Esophagus squamous epithelium (tissue), 5 donors: ENCODE measurements at regions not wholly inside any gene's neighbourhood (a gene's known extent, or its start where the extent isn't known, plus 50 kb on each side); places are given as distances from the start of the nearest gene placed in this dataset.

Experiments used
- DNase-seq: peaks from one replicate; lab custom pipeline; 2025; lab: John Stamatoyannopoulos, UW
- H3K27ac ChIP-seq, 4 donors: fragments of 200-600 bp; sonication (generic); one replicate each; pipeline ENCODE4 v1.5.1; 2016 to 2019; ENCODE audit warnings: mild to moderate bottlenecking in 1 of 4
- H3K27me3 ChIP-seq, 4 donors: fragments of 200-600 bp; sonication (generic); 1 replicate in 3 of 4; 2 replicates in 1 of 4; pipeline versions ENCODE4 v1.5.1 to v1.6.0; 2017 to 2021; ENCODE audit warnings: antibody characterized with exemption in 1 of 4
- H3K36me3 ChIP-seq, 3 donors: fragments of 200-600 bp; sonication (generic); one replicate each; pipeline ENCODE4 v1.5.1; 2016 to 2019
- H3K4me1 ChIP-seq, 3 donors: fragments of 200-600 bp; sonication (generic); one replicate each; pipeline ENCODE4 v1.5.1; 2017 to 2019
- H3K4me3 ChIP-seq, 4 donors: fragments of 200-600 bp; sonication (generic); 1 replicate in 3 of 4; 2 replicates in 1 of 4; pipeline ENCODE4 v1.5.1; 2016 to 2019; ENCODE audit warnings: mild to moderate bottlenecking in 2 of 4, moderate library complexity in 1 of 4
- H3K9me3 ChIP-seq, 3 donors: fragments of 200-600 bp; sonication (generic); one replicate each; pipeline ENCODE4 v1.5.1; 2016 to 2019
- CTCF ChIP-seq, 6 experiments: fragments of 450-650 bp in 4 of 6; fragments of 200-600 bp in 2 of 6; sonication (generic) in 2 of 6; IDR thresholded peaks; one replicate each; pipeline ENCODE4 v1.5.1; 2016 to 2019; ENCODE audit warnings: antibody characterized with exemption in 6 of 6, mild to moderate bottlenecking in 4 of 6, moderate library complexity in 4 of 6
- POLR2A ChIP-seq, 4 donors: fragments of 450-650 bp; IDR thresholded peaks; one replicate each; pipeline ENCODE4 v1.6.1; 2017; ENCODE audit warnings: antibody characterized with exemption in 4 of 4, mild to moderate bottlenecking in 4 of 4, moderate library complexity in 3 of 4
- WGBS, 2 donors: methylation state at CpG; one replicate each; pipeline ENCODE4 v1.1.5; 2018; 5-methylcytosine and 5-hydroxymethylcytosine counted together
- intact Hi-C: fragments of 100-400 bp; cut with DNase I; formaldehyde crosslinking; loops from one replicate; pipeline ENCODE4 v1.15.0; 2022
- donor health status: DM: yes; HTN: yes; CAD: no.

DNA sequence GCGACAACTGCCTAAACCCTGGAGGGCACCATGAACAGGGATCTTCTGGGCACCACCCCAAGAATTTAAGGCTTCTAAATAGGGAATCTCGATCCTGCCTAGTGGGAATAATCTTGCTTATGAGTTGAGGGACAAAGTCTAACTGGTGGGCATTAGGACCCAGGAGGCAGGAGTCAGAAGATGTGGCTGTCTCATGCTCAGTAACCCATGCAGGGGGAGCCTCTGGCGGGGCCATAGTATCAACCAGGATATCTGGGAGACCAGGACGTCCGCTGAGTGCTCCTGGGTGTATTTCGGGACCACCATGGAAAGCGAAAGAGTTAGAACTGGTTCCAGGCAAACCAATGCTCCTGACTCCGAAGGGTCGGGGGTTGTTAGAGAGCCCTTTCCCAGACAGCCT is 356.1 kb downstream of the OTOL1 start:
- no peaks in the 10 kb centered on the region for H3K36me3 ChIP-seq
- WGBS, 2 donors: 83 to 85% methylated on average over 9 of the region's 9 CpGs
- H3K4me3 ChIP-seq: no peak overlapping the region
- no peaks in the 10 kb centered on the region for H3K9me3 ChIP-seq
- DNase-seq: no peak
- H3K4me1 ChIP-seq: peaks cover 0 to 7% (median 2%) of the 10 kb centered on the region in 3 donors
- TF ChIP-seq POLR2A (IDR thresholded peaks at IDR 0.05) (no peak), CTCF (IDR thresholded peaks at IDR 0.05) (no peak)
- no peak overlapping the region for H3K27ac ChIP-seq
- intact Hi-C loops: no loop called here
- no peaks in the 10 kb centered on the region for H3K27me3 ChIP-seq

GRCh38 chr3:161854232-161854771 is 357.7 kb downstream of the OTOL1 start:
- DNase-seq: no peak
- no peaks in the 10 kb centered on the region for H3K27me3 ChIP-seq
- H3K4me1 ChIP-seq: peaks cover 0 to 7% (median 2%) of the 10 kb centered on the region in 3 donors
- WGBS, 2 donors: 29% methylated on average over 4 of the region's 7 CpGs; no CpG with 5 or more reads in 1 of the 2 donors
- peak overlapping the region in 3 of 4 donors; percentile 36 to 55 (median 38) for H3K27ac ChIP-seq
- no peak overlapping the region for H3K4me3 ChIP-seq
- intact Hi-C loops: no loop called here
- H3K36me3 ChIP-seq: no peaks in the 10 kb centered on the region
- TF ChIP-seq CTCF (IDR thresholded peaks at IDR 0.05): peak in 2 of 6 experiments; percentile 7 to 64
- no peak for TF ChIP-seq POLR2A (IDR thresholded peaks at IDR 0.05)
- no peaks in the 10 kb centered on the region for H3K9me3 ChIP-seq

GRCh38 chr3:161859057-161859456 is 362.4 kb downstream of the OTOL1 start:
- Histone ChIP-seq H3K36me3 (no peaks in the 10 kb centered on the region), H3K4me3 (no peak overlapping the region), H3K27me3 (no peaks in the 10 kb centered on the region), H3K27ac (no peak overlapping the region), H3K4me1 (peaks cover 0 to 8% (median 2%) of the 10 kb centered on the region in 3 donors), H3K9me3 (no peaks in the 10 kb centered on the region)
- WGBS, 2 donors: 79 to 84% methylated on average over 4 of the region's 4 CpGs
- TF ChIP-seq CTCF (IDR thresholded peaks at IDR 0.05): no peak
- TF ChIP-seq POLR2A (IDR thresholded peaks at IDR 0.05): no peak
- no peak for DNase-seq
- intact Hi-C loops: no loop called here

DNA sequence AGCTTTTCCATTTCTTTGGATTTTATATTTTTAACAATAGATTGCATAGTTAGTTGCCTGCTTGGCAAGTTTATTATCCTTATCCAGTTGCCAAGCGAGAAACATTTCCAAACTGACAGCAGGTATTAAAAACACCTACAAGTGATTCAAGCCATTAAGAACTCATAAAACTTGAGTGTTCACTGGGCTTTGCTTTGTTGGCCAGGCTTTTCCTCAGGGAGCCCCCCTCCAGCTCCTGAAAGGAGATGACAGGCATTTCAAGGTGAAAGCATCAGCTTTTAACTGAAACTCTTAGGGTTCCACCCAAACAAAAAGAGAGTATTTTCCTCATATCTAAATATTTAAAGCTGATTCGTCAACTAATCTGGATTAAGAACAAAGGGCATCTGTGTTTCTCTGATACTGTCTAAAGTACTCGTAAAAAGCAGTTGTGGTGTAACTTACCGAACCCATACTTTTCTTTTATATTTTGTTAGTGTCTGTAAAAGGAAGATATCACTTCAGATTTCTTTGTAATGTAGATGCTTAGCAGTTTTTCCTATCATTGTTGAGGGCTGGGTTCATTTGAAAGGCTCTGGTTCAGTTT is 363.4 kb downstream of the OTOL1 start:
- H3K4me1 ChIP-seq: peaks cover 0 to 6% (median under 1%) of the 10 kb centered on the region in 3 donors
- H3K9me3 ChIP-seq: no peaks in the 10 kb centered on the region
- intact Hi-C loops: no loop called here
- H3K27ac ChIP-seq: no peak overlapping the region
- DNase-seq: no peak
- no peak overlapping the region for H3K4me3 ChIP-seq
- H3K27me3 ChIP-seq: no peaks in the 10 kb centered on the region
- 28 to 42% methylated on average over 4 of the region's 4 CpGs for WGBS, 2 donors
- no peaks in the 10 kb centered on the region for H3K36me3 ChIP-seq
- TF ChIP-seq POLR2A (IDR thresholded peaks at IDR 0.05) (no peak), CTCF (IDR thresholded peaks at IDR 0.05) (no peak)

GRCh38 chr3:161863775-161864174 is 367.2 kb downstream of the OTOL1 start:
- no peak overlapping the region for H3K4me3 ChIP-seq
- no peak for TF ChIP-seq CTCF (IDR thresholded peaks at IDR 0.05)
- no peak for TF ChIP-seq POLR2A (IDR thresholded peaks at IDR 0.05)
- no peaks in the 10 kb centered on the region for H3K9me3 ChIP-seq
- intact Hi-C loops: no loop called here
- DNase-seq: no peak
- no peaks in the 10 kb centered on the region for H3K36me3 ChIP-seq
- H3K4me1 ChIP-seq: peaks cover 0 to 6% (median 0%) of the 10 kb centered on the region in 3 donors
- H3K27me3 ChIP-seq: no peaks in the 10 kb centered on the region
- 88 to 93% methylated on average over 1 of the region's 1 CpG for WGBS, 2 donors
- H3K27ac ChIP-seq: no peak overlapping the region
